Umbilical cord (tissue), 1 donor: ENCODE measurements at regions not wholly inside any gene's neighbourhood (a gene's known extent, or its start where the extent isn't known, plus 50 kb on each side); places are given as distances from the start of the nearest gene placed in this dataset.

ENCODE experiments used
- DNase-seq: peaks from one replicate; pipeline ENCODE4 v3.0.0-alpha.2; 2015; ENCODE audit warnings: low spot score

DNA sequence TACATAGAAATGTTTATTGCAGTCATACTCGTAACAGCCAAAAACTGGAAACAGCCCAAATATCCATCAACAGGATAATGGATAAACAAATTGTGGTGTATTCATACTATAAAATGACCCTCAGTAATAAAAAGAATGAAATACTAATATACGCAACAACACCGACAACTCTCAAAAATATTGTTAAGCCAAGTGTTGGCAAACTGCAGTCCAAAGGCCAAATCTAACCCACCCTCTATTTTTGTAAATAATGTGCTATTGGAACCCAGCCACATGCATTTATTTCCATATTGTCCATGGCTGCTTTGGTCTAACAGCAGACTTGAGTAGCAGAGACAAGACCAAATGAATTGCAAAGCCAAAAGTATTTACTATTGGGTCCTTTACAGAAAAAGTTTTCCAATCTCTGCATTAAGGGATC lies 151.0 kb downstream of the MREG start:
- DNase-seq, result no peak

DNA sequence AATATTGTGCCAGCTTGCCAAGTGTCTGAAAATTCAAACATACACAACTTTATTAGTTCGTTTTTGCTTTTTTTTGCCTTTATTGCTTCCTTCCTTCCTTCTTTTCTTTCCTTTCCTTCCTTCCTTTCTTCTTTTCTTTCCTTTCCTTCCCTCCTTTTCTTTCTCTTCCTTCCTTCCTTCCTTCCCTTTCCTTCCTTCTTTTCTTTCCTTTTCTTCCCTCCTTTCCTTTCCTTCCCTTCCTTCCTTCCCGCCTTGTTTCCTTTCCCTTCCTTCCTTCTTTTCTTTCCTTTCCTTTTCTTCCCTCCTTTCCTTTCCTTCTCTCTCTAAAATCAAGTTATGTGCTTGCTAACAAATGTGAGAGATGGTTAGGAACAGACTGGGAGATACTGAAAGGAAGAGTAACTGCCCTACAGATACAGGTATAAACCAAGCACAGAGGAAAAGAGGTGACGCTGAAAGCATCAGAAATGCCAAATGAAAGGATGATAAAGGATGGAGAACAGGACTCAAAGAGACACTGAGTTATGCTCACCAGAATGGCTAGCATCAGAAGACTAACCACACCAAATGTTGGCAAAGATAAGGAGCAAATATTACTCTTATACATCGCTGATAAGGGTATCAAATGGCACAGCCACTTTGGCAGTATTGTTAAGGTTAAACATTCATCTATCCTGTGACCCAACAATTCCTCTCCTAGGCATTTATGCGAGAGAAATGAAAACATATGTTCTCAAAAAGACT lies 151.6 kb downstream of the MREG start:
- DNase-seq, result no peak

DNA sequence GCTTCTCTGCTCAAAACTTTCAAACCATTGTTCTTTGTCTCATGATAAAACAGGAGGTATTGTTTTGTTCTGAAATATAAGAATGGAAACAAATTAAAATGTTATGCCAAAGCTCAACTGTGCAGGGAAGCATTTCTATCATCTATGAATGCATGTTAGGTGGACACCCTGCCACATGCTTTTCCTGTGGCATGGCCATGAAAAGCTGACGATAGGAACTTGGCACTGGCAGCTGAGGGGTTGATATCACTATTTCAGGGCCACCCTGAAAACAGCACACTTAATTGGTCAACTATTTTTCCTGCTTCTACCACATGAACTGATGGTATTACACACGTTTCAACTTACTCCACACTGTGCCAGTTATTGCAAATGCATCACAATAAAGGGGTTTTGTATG lies 157.3 kb downstream of the MREG start:
- DNase-seq, result no peak

DNA sequence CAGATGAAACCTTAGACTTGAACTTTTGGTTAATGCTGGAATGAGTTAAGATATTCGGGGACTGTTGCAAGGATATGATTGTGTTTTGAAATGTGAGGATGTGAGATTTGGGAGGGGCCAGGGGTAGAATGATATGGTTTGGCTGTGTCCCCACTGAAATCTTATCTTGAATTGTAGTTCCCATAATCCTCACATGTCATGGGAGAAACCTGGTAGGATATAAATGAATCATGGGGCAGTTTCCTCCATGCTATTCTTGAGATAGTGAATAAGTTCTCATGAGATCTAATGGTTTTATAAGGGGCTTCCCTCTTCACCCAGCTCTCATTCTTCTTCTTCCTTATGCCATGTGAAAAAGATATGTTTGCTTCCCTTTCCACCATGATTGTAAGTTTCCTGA lies 158.0 kb downstream of the MREG start:
- peak; percentile 72 for DNase-seq

DNA sequence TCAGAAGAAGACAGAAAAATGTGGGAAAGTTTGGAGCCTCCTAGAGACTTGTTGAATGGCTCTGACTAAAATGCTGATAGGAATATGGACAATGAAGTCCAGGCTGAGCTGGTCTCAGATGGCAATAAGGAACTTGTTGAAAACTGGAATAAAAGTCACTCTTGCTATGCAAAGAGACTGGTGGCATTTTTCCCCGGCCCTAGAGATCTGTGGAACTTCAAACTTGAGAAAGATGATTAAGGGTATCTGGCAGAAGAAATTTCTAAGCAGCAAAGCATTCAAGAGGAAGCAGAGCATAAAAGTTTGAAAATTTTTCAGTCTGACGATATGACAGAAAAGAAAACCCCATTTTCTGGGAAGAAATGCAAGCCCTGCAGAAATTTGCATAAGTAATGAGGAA lies 159.3 kb downstream of the MREG start:
- DNase-seq, result peak; percentile 68

DNA sequence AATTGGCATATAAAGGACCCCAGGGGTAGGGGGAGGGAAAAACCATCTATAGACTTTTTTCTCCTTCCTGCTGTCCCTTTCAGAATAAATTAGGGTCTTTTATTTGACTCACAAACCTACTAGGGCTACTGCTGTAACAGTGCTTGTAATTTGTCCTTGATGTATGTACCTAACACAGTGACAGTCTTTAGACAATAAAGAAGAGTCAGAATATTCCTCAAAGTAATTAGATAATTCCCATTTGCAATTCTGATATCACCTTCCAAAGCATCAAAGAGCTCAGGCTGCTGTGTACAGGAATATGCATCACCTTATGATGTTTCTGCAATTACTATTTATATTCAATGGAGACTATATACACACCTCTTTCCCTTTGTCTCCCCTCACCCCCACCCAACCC lies 161.7 kb downstream of the MREG start:
- DNase-seq, result no peak

DNA sequence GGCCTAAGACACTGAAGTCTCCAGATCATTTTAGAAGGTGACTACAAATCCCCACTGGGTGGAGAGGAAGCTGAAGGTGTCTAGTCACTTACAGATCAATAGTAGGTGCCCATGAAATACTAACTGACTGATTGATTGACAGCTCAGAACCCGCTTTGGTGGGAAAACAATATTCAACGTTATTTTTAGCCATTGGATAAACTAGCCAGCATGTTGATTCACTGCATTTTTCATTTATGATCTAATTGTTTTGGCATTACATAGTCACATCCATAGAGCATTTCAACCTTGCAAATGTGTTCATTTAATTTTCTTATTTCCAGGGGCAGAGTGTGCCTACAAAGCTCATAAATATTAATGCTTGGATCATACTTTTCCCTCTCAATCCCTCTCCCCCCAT lies 162.3 kb downstream of the MREG start:
- no peak for DNase-seq

DNA sequence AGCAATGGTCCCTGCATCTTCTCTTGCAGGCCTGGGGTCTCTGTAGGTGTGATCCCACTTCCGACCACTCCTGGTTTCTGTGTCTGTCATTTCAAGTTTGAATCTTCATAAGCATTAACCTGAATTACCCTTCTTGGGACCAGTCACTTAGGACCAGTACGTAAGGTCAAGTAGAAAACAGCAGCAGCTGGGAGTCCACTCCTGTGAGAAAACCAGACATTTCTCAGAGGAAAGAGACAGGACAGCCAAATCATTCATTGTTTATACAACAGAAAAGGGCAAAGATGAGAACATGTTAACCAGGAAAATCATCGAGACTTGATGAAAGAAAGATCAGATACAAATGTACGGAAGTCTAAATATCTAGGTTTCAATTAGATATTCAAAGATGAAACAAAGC lies 163.0 kb downstream of the MREG start:
- DNase-seq, result no peak

DNA sequence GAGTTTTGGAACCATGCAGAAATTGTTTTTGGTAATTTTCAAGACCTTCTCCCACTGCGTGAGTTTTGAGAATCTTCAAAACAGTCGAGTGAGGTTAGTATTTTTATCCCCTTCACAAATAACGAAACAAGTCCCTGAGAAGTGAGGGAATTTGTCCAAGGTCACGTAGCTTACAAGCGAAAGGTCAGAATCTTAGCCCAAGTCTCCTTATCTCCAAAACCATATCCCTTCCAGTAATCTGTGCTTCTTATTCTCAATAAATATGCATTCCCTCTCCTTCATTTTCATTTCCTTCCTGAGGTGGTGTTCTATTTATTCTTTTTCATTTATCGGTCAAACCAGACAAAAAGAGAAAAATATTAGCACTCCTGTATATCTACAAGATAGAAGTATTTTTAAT lies 163.6 kb downstream of the MREG start:
- DNase-seq, result no peak

DNA sequence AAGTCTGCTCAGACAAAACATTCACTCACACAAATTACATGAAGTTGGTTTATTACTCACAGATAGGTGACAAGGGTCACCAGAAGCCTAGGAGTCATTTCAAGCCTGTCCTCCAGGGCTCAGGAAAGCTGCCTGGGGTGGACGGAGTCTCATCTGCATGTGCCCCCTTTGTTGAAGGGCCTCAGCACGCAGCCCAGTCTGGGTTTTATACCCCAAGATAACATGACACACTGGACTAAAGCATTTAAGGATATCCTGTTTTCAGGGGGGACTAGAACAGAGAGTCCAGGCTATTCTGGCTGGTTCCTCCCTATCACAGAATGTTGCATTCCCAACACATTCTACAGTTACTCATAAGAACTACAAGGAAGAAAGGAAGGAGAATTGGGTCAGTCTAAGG lies 164.7 kb downstream of the MREG start:
- DNase-seq, result no peak

DNA sequence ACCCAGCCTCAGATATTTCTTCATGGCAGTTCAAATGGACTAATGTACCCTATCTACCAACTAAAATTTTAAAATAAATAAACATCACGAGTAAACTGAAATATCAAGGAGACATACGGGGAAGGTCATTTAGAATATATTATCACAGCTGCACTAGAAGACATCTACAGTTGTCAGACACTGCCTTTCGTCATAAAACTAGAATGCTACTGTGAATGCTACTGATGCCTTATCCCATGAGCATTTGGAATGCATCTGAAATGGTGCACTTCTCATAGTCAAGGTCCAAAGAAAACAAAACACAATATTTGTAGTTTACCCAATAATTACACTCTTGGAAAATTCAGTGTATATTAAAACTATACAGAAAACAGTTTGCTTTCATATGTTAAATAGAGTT lies 165.2 kb downstream of the MREG start:
- no peak for DNase-seq

DNA sequence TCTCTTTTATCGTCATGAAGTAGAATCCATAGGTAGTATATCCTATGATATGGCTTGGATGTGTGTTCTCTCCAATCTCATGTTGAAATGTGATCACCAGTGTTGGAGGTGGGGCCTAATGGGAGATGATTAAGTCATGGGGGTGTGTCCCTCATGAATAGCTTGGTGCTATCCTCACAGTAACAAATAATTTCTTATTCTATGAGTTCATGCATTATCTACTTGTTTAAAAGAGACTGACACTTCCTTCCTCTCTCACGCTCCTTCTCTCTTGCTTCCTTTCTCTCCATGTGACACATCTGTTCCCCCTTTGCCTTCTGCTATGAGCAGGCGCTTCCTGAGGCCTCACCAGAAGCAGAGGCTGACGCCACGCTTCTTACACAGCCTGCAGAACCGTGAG lies 165.6 kb downstream of the MREG start:
- DNase-seq, result no peak

DNA sequence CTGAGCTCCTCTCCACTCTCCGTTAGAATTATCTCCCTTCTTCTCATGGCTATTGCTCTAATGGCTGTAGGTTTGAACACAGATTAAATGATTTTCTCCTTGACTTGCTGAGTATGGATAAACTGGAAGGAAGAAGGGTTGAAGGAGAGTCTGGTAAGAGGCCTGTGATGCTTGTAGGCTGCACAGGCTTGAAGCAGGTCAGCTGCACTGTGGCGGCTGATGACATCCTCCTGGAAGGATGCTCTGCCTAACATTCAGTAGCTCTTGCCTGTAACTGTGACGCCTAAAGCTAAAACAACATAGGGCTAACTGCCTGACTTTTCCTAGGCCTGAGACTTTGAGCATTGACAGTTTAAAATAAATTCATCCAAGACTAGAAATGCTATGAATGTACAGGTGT lies 166.3 kb downstream of the MREG start:
- DNase-seq, result no peak

DNA sequence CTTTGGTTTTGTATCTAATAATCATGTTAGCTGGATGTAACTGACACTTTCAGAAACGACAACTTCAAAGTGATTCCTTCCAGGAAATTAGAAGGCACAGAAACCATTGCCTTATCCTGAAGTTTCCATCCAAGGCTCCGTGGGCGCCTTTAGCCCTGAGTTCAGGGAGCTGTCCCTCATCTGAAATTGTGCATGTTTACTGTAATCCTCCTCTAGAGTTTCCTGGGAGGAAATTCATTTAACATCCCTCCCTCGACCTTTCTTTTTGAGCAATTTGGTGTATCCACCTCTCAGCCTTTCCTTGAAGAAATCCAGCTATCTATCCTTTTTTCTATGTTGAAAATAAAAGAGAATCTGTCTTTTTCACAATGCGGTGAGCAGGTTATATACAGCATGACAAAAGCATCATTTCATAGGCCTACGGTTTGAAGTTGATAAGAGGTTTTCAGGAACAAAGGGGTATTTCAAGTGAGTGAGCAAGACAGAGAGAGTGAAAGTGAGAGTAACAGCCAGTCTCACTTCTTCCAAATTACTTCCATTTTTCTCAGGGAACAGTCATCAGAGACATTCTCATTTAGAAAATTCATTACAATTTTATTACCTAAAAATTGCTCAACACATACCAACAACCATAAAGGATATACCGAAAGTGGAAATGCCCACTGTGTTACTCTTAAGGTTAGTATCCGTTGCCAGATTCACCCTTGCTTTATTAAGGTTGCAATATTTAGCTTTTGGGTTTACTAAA lies 167.3 kb downstream of the MREG start:
- DNase-seq, result no peak

DNA sequence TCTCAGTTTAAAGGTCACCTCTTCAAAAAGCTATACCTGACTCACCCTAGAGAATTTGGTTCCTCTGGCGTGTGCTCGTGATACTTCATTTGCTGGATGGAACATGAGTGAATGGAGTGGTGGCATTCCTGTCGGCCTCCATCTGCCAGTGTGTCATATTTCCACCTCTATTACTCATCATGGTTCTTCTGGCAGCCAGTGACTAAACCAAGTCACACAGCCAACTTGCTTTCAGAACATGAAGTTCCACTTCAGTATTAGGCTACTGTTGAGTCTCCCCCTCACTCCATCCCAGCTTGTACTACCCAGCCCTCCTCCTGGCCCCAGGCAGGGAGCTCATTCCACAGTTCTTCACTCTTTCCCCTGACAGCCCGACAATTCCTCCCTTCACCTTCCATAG lies 169.8 kb downstream of the MREG start:
- DNase-seq, result no peak

DNA sequence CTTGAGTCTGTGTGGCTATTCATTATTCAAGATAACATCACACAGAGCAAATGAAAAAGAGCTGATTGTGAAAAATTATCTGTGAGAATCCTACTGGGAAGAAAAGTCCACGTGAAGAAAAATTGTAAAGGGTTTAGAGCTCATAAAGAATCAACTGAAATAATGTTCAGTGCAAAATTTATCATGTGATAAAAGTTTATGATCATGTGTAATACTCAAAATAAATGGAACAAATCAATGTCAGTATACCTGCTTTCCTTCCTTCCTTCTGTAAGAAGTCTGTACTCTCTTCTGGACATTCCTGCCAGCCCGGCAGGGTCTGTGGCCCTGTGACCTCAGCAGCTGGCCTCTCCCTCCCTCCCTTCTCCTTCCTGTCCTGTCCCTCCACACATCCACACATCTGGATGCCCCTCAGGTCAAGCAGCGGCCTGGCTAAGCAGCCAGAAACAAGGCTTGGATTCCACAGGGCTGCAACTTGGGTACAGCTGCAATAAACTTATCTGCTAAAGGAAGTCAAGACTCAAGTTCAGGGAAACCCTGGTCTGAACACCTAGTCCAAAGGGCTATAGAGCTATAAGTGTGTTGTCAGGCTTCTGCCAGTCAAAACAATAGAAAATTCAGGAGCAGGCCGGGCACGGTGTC lies 172.1 kb downstream of the MREG start:
- DNase-seq, result no peak

DNA sequence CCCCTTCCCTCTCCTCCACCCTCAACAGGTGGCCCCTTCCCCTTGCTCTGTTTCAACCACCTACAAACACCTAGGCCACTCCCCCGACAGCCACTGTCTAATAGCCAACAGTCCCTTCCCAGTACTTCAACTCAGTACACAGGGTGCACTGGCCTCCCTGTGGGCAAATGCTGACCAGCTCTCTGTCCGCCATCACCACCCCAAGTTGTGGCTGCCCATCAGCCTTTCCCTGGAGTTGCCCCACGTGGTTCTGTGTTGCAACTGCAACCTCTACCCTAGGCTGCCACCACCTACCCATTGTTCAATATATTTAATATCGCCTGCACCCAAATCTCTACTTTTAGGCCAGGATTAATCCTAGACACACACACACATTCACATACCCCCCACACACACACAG lies 173.5 kb downstream of the MREG start:
- no peak for DNase-seq

DNA sequence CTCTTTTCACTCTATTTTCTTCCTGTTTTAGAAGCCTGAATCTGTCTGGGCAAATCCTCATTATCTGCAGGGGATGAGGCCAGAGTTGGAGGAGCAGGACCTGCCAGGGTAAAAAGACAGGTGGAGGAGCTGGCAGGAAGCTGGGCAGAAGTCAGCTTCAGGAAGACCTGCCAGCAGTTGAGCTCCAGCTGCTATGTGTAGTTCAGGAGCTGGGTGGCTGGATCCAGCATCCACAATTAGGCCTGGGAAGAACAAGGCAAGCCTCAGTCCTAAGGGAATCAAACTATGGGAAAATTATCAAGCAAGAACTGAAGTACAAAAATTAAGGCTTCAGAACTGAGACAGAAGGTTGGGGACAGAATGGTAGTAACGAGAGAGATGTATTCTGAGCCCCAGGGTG lies 174.0 kb downstream of the MREG start:
- no peak for DNase-seq

DNA sequence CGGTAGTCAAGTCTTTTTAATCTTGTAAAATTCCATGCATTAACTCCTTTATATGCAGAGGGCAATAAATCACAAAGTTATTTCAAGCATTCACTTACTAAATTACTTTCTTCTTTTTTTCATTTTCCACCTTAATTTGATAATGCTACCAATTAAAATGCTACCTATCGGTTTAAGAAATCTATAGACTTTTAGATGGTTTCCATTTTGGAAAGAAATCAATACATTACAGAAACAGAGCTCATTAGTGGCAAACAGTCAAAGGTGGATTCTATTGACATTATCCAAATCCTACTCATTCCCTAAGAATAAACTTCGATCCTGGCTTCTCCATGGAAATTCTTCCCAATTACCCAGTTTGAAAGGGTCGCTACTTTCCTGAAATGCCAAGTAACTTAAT lies 176.5 kb downstream of the MREG start:
- no peak for DNase-seq

DNA sequence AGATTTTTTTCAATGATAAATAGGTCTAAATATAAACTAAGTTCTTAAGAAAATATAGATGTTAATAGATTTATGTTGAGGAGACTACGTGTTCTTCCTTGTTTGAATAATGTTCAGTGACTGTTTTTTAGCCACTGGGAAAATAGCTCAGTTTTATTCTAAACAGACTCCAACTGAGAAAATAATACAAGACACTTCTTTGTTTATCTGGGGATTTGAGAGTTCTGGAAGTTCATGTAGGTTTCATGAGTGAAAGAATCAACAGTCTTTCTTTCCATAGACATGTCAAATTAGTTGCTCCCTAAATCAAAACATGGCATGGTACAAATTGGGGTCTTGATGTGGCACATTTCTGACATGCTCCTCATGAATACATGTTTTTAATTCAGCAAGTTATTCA lies 177.7 kb downstream of the MREG start:
- DNase-seq, result peak; percentile 51

DNA sequence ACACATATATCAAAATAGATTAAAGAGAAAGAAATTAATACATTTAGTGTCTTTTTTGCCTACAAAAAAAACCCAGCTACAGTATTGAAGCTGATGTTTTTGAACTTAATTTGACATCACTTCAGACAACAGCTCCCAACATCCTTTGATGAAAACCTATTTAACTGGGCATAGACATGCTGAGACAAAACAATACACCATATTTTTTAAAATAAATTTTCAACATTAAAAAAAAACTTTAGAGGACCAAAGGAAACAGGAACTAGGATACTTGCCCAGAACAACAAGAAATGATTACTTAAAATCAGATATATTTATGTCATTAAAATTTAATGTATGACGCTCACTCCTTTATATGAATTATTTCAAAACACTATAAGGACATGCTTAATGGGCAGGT lies 178.1 kb downstream of the MREG start:
- DNase-seq, result no peak

DNA sequence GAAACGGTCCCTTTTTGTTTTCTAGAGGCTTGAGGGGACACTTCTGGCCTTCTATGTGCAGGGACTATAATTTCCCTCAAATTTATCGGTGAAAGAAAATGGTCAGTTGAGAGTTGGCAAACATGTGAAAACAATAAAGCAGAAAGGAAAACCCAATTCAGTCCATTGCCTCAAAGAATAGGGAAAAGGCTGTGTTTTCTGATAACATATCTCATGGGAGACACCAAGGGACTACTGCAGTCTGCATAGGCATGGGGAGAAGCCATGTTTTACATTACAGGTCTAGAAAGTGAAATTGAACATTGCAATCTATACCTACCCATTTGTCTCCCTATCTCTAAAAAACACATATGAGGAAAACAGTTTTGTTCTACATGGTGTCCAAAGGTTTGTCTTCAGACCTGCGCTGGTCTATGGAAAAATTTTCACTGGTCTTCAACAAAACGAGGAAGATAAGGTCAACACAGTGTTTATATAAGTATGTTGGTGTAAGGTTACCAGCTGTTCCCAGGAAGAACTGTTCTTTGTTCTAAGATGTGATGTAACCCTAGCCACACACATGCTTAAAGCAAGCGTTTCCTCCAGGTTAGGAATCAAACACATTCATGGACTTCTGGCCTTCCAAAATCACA lies 179.7 kb downstream of the MREG start:
- DNase-seq, result no peak

DNA sequence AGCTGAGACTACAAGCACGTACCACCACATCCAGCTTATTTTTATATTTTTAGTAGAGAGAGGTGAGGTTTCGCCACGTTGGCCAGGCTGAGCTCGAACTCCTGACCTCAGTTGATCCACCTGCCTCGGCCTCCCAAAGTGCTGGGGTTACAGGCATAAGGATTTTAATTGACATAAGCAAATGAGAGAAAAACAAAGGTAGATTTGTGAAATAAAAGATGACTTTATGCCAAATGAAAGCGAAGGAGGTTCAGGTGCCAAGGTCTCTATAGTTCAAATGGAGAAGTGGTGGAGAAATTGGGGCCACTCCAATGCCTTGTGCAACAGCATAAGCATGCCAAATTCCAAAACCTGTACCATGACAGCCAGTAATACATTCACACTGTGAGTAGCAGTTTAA lies 180.6 kb downstream of the MREG start:
- DNase-seq, result no peak
